Trophoblast cell (in vitro differentiated cells and primary cell): ENCODE measurements at regions not wholly inside any gene's neighbourhood (a gene's known extent, or its start where the extent isn't known, plus 50 kb on each side); places are given as distances from the start of the nearest gene placed in this dataset.

ENCODE experiments used
- DNase-seq, 2 donors: peaks; one replicate each; pipeline ENCODE4 v3.0.0-alpha.2; 2016
- H2AFZ ChIP-seq: 2 replicates; pipeline ENCODE4 v1.6.1; 2013; ENCODE audit warnings: low read length, moderate library complexity, mild to moderate bottlenecking; ENCODE audit not compliant: insufficient read depth, poor library complexity
- H2AK5ac ChIP-seq: 2 replicates; pipeline ENCODE4 v1.6.1; 2013; ENCODE audit warnings: mild to moderate bottlenecking, low read length
- H2BK120ac ChIP-seq: 2 replicates; pipeline ENCODE4 v1.6.1; 2013; ENCODE audit warnings: low read length, mild to moderate bottlenecking, moderate library complexity; ENCODE audit not compliant: insufficient read depth, poor library complexity
- H2BK12ac ChIP-seq: 2 replicates; pipeline ENCODE4 v1.6.1; 2013; ENCODE audit warnings: mild to moderate bottlenecking, low read length, moderate library complexity
- H2BK5ac ChIP-seq: 2 replicates; pipeline ENCODE4 v1.6.1; 2013; ENCODE audit warnings: low read length, low read depth, moderate library complexity, mild to moderate bottlenecking; ENCODE audit not compliant: poor library complexity
- H3K14ac ChIP-seq: 2 replicates; pipeline ENCODE4 v1.6.1; 2013; ENCODE audit warnings: mild to moderate bottlenecking, low read length
- H3K18ac ChIP-seq: 2 replicates; pipeline ENCODE4 v1.6.1; 2013; ENCODE audit warnings: mild to moderate bottlenecking, low read length
- H3K23ac ChIP-seq: 2 replicates; pipeline ENCODE4 v1.6.1; 2013; ENCODE audit warnings: low read length
- H3K27ac ChIP-seq: 2 replicates; pipeline ENCODE4 v1.5.1; 2013; ENCODE audit warnings: low read depth, mild to moderate bottlenecking, inconsistent platforms, low read length, moderate library complexity
- H3K27me3 ChIP-seq: 2 replicates; pipeline ENCODE4 v1.6.1; 2013; ENCODE audit warnings: inconsistent platforms, mild to moderate bottlenecking, low read length, moderate library complexity; ENCODE audit not compliant: insufficient read depth
- H3K36me3 ChIP-seq, 2 experiments: 1 replicate in 1 of 2; 2 replicates in 1 of 2; pipeline ENCODE4 v1.6.1; 2013; ENCODE audit warnings: low read length in 2 of 2, mild to moderate bottlenecking in 2 of 2, moderate library complexity in 1 of 2; ENCODE audit not compliant: insufficient read depth in 2 of 2, control insufficient read depth in 1 of 2
- H3K4ac ChIP-seq: 2 replicates; pipeline ENCODE4 v1.6.1; 2013; ENCODE audit warnings: low read depth, mild to moderate bottlenecking, low read length, moderate library complexity
- H3K4me1 ChIP-seq, 2 experiments: 1 replicate in 1 of 2; 2 replicates in 1 of 2; pipeline ENCODE4 v1.6.1; 2013; ENCODE audit warnings: low read length in 2 of 2, mild to moderate bottlenecking in 2 of 2, moderate library complexity in 1 of 2; ENCODE audit not compliant: insufficient read depth in 2 of 2, control insufficient read depth in 1 of 2
- H3K4me2 ChIP-seq: 2 replicates; pipeline ENCODE4 v1.6.1; 2013; ENCODE audit warnings: inconsistent platforms, mild to moderate bottlenecking, low read length, moderate library complexity
- H3K4me3 ChIP-seq: 2 replicates; pipeline ENCODE4 v1.5.1; 2013; ENCODE audit warnings: mild to moderate bottlenecking, low read depth, low read length, inconsistent platforms
- H3K79me1 ChIP-seq: one replicate; pipeline ENCODE4 v1.6.1; 2013; ENCODE audit warnings: low read length
- H3K79me2 ChIP-seq: 2 replicates; pipeline ENCODE4 v1.6.1; 2013; ENCODE audit warnings: low read length, mild to moderate bottlenecking; ENCODE audit not compliant: control insufficient read depth, insufficient read depth, poor library complexity
- H3K9ac ChIP-seq: 2 replicates; pipeline ENCODE4 v1.6.1; 2013; ENCODE audit warnings: mild to moderate bottlenecking, low read length
- H3K9me3 ChIP-seq: 2 replicates; pipeline ENCODE4 v1.6.1; 2013; ENCODE audit warnings: low read depth, mild to moderate bottlenecking, control low read depth, inconsistent platforms, low read length; ENCODE audit not compliant: insufficient read depth
- H4K12ac ChIP-seq: 2 replicates; pipeline ENCODE4 v1.6.1; 2013; ENCODE audit warnings: low read depth, mild to moderate bottlenecking, low read length, moderate library complexity
- H4K8ac ChIP-seq: 2 replicates; pipeline ENCODE4 v1.6.1; 2013; ENCODE audit warnings: low read depth, mild to moderate bottlenecking, low read length, moderate library complexity
- H4K91ac ChIP-seq: one replicate; pipeline ENCODE4 v1.6.1; 2013; ENCODE audit warnings: low read depth, mild to moderate bottlenecking, low read length, moderate library complexity
- WGBS: extraction: QIAGEN DNeasy Blood & Tissue Kit; methylation state at CpG from one replicate; pipeline ENCODE4 v1.1.7; 2013; ENCODE audit warnings: missing lambda C conversion rate; ENCODE audit not compliant: insufficient read length, insufficient coverage; ENCODE audit errors: extremely low coverage; 5-methylcytosine and 5-hydroxymethylcytosine counted together

DNA sequence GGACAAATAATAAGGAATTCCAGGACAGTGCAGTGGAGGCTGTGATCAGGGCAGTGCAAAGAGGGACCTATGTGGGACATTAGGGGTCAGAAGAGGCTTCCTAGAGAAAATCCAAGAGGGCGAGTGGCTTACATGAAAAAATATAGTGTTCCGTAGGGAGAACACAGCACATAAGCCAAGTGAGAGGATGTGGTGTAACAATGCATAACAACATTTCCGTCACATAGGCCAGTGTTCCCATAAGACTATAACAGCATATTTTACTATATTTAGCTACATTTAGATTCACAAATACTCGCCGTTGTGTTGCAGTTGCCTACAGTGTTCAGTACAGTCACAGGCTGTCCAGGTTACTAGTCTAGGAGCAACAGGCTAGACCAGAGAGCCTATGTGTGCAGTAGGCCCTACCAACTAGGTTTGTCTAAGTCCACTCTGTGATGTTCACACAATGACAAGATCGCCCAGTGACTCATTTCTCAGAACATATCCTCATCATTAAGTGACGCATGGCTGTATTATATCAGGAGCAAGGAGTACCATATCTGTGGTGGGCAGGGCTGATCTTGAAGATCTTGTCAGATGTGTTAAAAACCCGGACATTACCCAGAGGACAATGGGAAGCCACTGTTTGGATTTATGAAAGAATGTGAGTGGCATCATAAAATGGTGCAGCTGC, 74.0 kb upstream of the TBL1X start:
- no CpG with 5 or more reads among the region's 8 CpGs for whole genome bisulfite sequencing
- Histone ChIP-seq H3K27ac (no peak overlapping the region), H3K9me3 (no peaks in the 10 kb centered on the region), H3K79me2 (no peaks in the 10 kb centered on the region), H2BK120ac (no peak overlapping the region), H4K12ac (no peak overlapping the region), H3K14ac (no peak overlapping the region), H3K36me3 (no peaks in the 10 kb centered on the region), H2AK5ac (no peak overlapping the region), H3K9ac (no peak overlapping the region), H3K18ac (no peak overlapping the region), H4K91ac (no peak overlapping the region), H3K4me1 (no peaks in the 10 kb centered on the region), H3K27me3 (no peaks in the 10 kb centered on the region), H3K23ac (no peak overlapping the region), H3K4me2 (no peak overlapping the region), H3K4me3 (no peak overlapping the region), H2BK12ac (no peak overlapping the region), H4K8ac (no peak overlapping the region), H3K4ac (no peak overlapping the region), H2BK5ac (no peak overlapping the region), H3K79me1 (no peaks in the 10 kb centered on the region), H2AFZ (no peak overlapping the region)
- DNase-seq, result no peak

DNA sequence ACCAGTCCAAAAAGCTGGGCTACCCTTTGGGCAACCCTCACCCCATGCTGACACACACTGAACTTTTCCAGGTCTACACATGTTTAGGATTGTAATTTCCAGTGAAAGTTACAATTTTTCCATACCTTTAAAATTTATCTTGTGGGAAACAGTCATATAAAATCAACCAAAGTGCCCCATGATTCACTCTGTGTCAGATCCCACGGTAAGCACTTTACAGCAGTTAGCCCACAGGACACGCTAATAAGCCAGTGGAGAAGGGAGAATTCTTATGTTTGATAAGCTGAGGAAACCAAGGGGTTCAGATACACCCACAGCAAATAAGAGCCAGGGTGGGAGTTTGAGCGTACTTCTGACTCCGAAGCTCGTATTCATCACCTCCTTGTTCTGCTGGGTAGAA, 72.4 kb upstream of the TBL1X start:
- H2BK12ac ChIP-seq, result no peak overlapping the region
- no peaks in the 10 kb centered on the region for H3K4me1 ChIP-seq
- no peaks in the 10 kb centered on the region for H3K79me2 ChIP-seq
- H3K18ac ChIP-seq, result no peak overlapping the region
- H4K8ac ChIP-seq, result no peak overlapping the region
- no peaks in the 10 kb centered on the region for H3K79me1 ChIP-seq
- no peak overlapping the region for H3K4me2 ChIP-seq
- H2BK120ac ChIP-seq, result no peak overlapping the region
- no peak overlapping the region for H4K12ac ChIP-seq
- H3K36me3 ChIP-seq, result no peaks in the 10 kb centered on the region
- H3K23ac ChIP-seq, result no peak overlapping the region
- no peak overlapping the region for H2AFZ ChIP-seq
- no peaks in the 10 kb centered on the region for H3K9me3 ChIP-seq
- H3K27ac ChIP-seq, result no peak overlapping the region
- no peak overlapping the region for H3K9ac ChIP-seq
- DNase-seq, result no peak
- WGBS, result no CpG with 5 or more reads among the region's 5 CpGs
- H2AK5ac ChIP-seq, result no peak overlapping the region
- H3K27me3 ChIP-seq, result no peaks in the 10 kb centered on the region
- H3K14ac ChIP-seq, result no peak overlapping the region
- H3K4me3 ChIP-seq, result no peak overlapping the region
- H4K91ac ChIP-seq, result no peak overlapping the region
- H3K4ac ChIP-seq, result no peak overlapping the region
- no peak overlapping the region for H2BK5ac ChIP-seq

DNA sequence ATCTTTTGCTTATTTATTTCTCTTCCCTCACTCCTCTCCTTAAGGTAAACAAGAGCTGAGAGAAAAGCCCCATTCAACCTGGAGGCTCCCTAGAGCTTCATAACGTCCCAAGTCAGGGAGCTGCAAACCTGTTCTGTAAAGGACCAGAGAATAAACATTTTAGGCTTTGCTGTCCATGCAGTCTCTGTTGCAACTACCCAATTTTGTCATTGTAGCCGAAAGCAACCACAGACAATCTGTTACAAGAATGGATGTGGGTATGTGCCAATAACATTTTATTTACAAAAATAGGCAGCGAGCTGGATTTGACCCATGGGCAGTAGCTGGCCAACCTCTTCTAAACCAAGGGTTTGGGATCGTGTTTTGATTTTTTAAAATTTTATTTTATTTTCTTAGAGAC, 71.3 kb upstream of the TBL1X start:
- H3K27me3 ChIP-seq, result no peaks in the 10 kb centered on the region
- H3K14ac ChIP-seq, result no peak overlapping the region
- H2BK12ac ChIP-seq, result no peak overlapping the region
- H2AFZ ChIP-seq, result no peak overlapping the region
- no peaks in the 10 kb centered on the region for H3K4me1 ChIP-seq
- no peak for DNase-seq
- no peak overlapping the region for H3K23ac ChIP-seq
- no peaks in the 10 kb centered on the region for H3K9me3 ChIP-seq
- no peak overlapping the region for H3K4me2 ChIP-seq
- H3K36me3 ChIP-seq, result no peaks in the 10 kb centered on the region
- no peak overlapping the region for H2AK5ac ChIP-seq
- no peak overlapping the region for H2BK5ac ChIP-seq
- H4K8ac ChIP-seq, result no peak overlapping the region
- H3K27ac ChIP-seq, result no peak overlapping the region
- H3K79me2 ChIP-seq, result no peaks in the 10 kb centered on the region
- no peak overlapping the region for H4K12ac ChIP-seq
- no peak overlapping the region for H2BK120ac ChIP-seq
- H3K79me1 ChIP-seq, result no peaks in the 10 kb centered on the region
- no peak overlapping the region for H3K4ac ChIP-seq
- H3K9ac ChIP-seq, result no peak overlapping the region
- H4K91ac ChIP-seq, result no peak overlapping the region
- WGBS, result no CpG with 5 or more reads among the region's 4 CpGs
- no peak overlapping the region for H3K18ac ChIP-seq
- no peak overlapping the region for H3K4me3 ChIP-seq

- H3K79me1 ChIP-seq, result no peaks in the 10 kb centered on the region
- no peaks in the 10 kb centered on the region for H3K36me3 ChIP-seq
- no peaks in the 10 kb centered on the region for H3K27me3 ChIP-seq
- no peak for DNase-seq
- no peak overlapping the region for H3K14ac ChIP-seq
- H3K9me3 ChIP-seq, result no peaks in the 10 kb centered on the region
- no peak overlapping the region for H4K8ac ChIP-seq
- H4K12ac ChIP-seq, result no peak overlapping the region
- no peaks in the 10 kb centered on the region for H3K4me1 ChIP-seq
- no peak overlapping the region for H2AFZ ChIP-seq
- no peak overlapping the region for H3K18ac ChIP-seq
- no CpG with 5 or more reads among the region's 12 CpGs for WGBS
- H2BK5ac ChIP-seq, result no peak overlapping the region
- H3K79me2 ChIP-seq, result no peaks in the 10 kb centered on the region
- no peak overlapping the region for H2AK5ac ChIP-seq
- H3K23ac ChIP-seq, result no peak overlapping the region
- H3K27ac ChIP-seq, result no peak overlapping the region
- H3K9ac ChIP-seq, result no peak overlapping the region
- no peak overlapping the region for H3K4ac ChIP-seq
- H2BK120ac ChIP-seq, result no peak overlapping the region
- no peak overlapping the region for H3K4me2 ChIP-seq
- no peak overlapping the region for H3K4me3 ChIP-seq
- no peak overlapping the region for H2BK12ac ChIP-seq
- H4K91ac ChIP-seq, result no peak overlapping the region
Observed at GRCh38 chrX:9394212-9394611, 70.6 kb upstream of the TBL1X start.
